GM12878 (cell line): ENCODE measurements at regions not wholly inside any gene's neighbourhood (a gene's known extent, or its start where the extent isn't known, plus 50 kb on each side); places are given as distances from the start of the nearest gene placed in this dataset.

Source experiments
- CBFB ChIP-seq: IDR thresholded peaks from 2 replicates; pipeline ENCODE4 v1.6.1; 2016; ENCODE audit warnings: antibody characterized with exemption, low read depth
- CBX3 ChIP-seq: fragments of 200-600 bp; sonication (generic); IDR thresholded peaks from 2 replicates; pipeline ENCODE4 v1.6.1; 2016; ENCODE audit warnings: low read depth, borderline replicate concordance
- CREM ChIP-seq: IDR thresholded peaks from 2 replicates; pipeline ENCODE4 v1.6.1; 2014; ENCODE audit warnings: antibody characterized with exemption, low read depth
- JUNB ChIP-seq: IDR thresholded peaks from 2 replicates; pipeline ENCODE4 v1.6.1; 2016; ENCODE audit warnings: antibody characterized with exemption, mild to moderate bottlenecking
- KLF5 ChIP-seq: fragments of 450-650 bp; IDR thresholded peaks from 2 replicates; pipeline ENCODE4 v1.6.1; 2014; ENCODE audit warnings: mild to moderate bottlenecking; ENCODE audit not compliant: partially characterized antibody
- MTA2 ChIP-seq: fragments of 450-650 bp; IDR thresholded peaks from 2 replicates; pipeline ENCODE4 v1.6.1; 2016; ENCODE audit warnings: low read depth, mild to moderate bottlenecking, moderate library complexity
- MYB ChIP-seq: fragments of 150-350 bp; IDR thresholded peaks from 2 replicates; pipeline ENCODE4 v1.6.1; 2014; ENCODE audit warnings: mild to moderate bottlenecking, low read depth, low read length, borderline replicate concordance
- MYC ChIP-seq: IDR thresholded peaks from 2 replicates; pipeline ENCODE4 v1.6.1; 2011; ENCODE audit warnings: mild to moderate bottlenecking, low read length, moderate library complexity, inconsistent platforms; ENCODE audit not compliant: insufficient read depth, insufficient replicate concordance, insufficient read length, severe bottlenecking
- NFXL1 ChIP-seq: fragments of 450-650 bp; IDR thresholded peaks from 2 replicates; pipeline ENCODE4 v1.6.1; 2017; ENCODE audit warnings: antibody characterized with exemption, mild to moderate bottlenecking, borderline replicate concordance
- NRF1 ChIP-seq: conservative IDR thresholded peaks from 2 replicates; pipeline ENCODE4 v1.6.1; 2011; ENCODE audit warnings: mild to moderate bottlenecking, low read depth, low read length, improper control_type of control experiment
- PAX5 ChIP-seq: IDR thresholded peaks from 2 replicates; pipeline ENCODE4 v1.6.1; 2011; ENCODE audit warnings: low read depth, low read length, borderline replicate concordance
- PAX8 ChIP-seq: fragments of 450-650 bp; IDR thresholded peaks from 2 replicates; pipeline ENCODE4 v1.6.1; 2017; ENCODE audit warnings: mild to moderate bottlenecking, moderate library complexity
- RAD51 ChIP-seq: fragments of 450-650 bp; IDR thresholded peaks from 2 replicates; pipeline ENCODE4 v1.6.1; 2016; ENCODE audit warnings: moderate library complexity, mild to moderate bottlenecking, inconsistent platforms
- RCOR1 ChIP-seq: conservative IDR thresholded peaks from 2 replicates; pipeline ENCODE4 v1.6.1; 2012; ENCODE audit warnings: low read depth, low read length, improper control_type of control experiment
- SMAD5 ChIP-seq: IDR thresholded peaks from 2 replicates; pipeline ENCODE4 v1.6.1; 2016; ENCODE audit warnings: antibody characterized with exemption, low read depth
- SPI1 ChIP-seq: IDR thresholded peaks from 2 replicates; pipeline ENCODE4 v1.6.1; 2011; ENCODE audit warnings: low read depth, mild to moderate bottlenecking, low read length, moderate library complexity, borderline replicate concordance; ENCODE audit not compliant: insufficient read depth
- ZBED1 ChIP-seq: IDR thresholded peaks from 2 replicates; pipeline ENCODE4 v1.6.1; 2016; ENCODE audit warnings: borderline replicate concordance
- ZNF274 ChIP-seq: IDR thresholded peaks from one replicate; pipeline ENCODE4 v1.8.0; 2011; ENCODE audit not compliant: insufficient read length, insufficient read depth
- TF ChIP-seq, protein P1 (sequence below): fragments of 450-650 bp; IDR thresholded peaks from 2 replicates; pipeline ENCODE4 v1.6.1; 2017; ENCODE audit warnings: borderline replicate concordance
- TF ChIP-seq, protein P2 (sequence below): fragments of 450-650 bp; formaldehyde crosslinking; IDR thresholded peaks from 2 replicates; pipeline ENCODE4 v1.4.0; 2020; ENCODE audit warnings: mild to moderate bottlenecking, moderate library complexity
- TF ChIP-seq, protein P3 (sequence below): fragments of 450-650 bp; IDR thresholded peaks from 2 replicates; pipeline ENCODE4 v1.6.1; 2017; ENCODE audit warnings: mild to moderate bottlenecking, moderate library complexity
- TF ChIP-seq, protein P4 (sequence below): IDR thresholded peaks from 2 replicates; pipeline ENCODE4 v1.6.1; 2011; ENCODE audit warnings: low read depth, mild to moderate bottlenecking, low read length, moderate library complexity, borderline replicate concordance; ENCODE audit errors: extremely low read depth

DNA sequence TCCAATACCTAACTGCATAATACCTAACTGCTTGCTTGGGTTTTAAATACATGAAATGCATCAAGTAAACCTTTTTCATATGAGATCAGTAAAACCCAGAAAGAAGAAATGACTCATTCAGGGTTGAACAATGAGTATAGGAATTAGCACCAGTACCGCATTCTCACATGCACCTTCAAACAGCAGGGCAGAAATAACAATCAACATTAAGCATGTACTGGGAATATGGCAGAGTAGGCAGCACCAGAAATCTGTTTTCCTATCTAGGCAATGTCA, 850.3 kb upstream of the SORCS1 start (continued):
- no peak for TF ChIP-seq ZNF274
- TF ChIP-seq, protein P1, sequence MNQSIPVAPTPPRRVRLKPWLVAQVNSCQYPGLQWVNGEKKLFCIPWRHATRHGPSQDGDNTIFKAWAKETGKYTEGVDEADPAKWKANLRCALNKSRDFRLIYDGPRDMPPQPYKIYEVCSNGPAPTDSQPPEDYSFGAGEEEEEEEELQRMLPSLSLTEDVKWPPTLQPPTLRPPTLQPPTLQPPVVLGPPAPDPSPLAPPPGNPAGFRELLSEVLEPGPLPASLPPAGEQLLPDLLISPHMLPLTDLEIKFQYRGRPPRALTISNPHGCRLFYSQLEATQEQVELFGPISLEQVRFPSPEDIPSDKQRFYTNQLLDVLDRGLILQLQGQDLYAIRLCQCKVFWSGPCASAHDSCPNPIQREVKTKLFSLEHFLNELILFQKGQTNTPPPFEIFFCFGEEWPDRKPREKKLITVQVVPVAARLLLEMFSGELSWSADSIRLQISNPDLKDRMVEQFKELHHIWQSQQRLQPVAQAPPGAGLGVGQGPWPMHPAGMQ, result peak; percentile 28; the same call in 1 of the 2 replicates
- TF ChIP-seq, protein P2, sequence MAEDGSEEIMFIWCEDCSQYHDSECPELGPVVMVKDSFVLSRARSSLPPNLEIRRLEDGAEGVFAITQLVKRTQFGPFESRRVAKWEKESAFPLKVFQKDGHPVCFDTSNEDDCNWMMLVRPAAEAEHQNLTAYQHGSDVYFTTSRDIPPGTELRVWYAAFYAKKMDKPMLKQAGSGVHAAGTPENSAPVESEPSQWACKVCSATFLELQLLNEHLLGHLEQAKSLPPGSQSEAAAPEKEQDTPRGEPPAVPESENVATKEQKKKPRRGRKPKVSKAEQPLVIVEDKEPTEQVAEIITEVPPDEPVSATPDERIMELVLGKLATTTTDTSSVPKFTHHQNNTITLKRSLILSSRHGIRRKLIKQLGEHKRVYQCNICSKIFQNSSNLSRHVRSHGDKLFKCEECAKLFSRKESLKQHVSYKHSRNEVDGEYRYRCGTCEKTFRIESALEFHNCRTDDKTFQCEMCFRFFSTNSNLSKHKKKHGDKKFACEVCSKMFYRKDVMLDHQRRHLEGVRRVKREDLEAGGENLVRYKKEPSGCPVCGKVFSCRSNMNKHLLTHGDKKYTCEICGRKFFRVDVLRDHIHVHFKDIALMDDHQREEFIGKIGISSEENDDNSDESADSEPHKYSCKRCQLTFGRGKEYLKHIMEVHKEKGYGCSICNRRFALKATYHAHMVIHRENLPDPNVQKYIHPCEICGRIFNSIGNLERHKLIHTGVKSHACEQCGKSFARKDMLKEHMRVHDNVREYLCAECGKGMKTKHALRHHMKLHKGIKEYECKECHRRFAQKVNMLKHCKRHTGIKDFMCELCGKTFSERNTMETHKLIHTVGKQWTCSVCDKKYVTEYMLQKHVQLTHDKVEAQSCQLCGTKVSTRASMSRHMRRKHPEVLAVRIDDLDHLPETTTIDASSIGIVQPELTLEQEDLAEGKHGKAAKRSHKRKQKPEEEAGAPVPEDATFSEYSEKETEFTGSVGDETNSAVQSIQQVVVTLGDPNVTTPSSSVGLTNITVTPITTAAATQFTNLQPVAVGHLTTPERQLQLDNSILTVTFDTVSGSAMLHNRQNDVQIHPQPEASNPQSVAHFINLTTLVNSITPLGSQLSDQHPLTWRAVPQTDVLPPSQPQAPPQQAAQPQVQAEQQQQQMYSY (CRISPR knock-in tag), result no peak
- peak; percentile 17; the same call in 1 of the 2 replicates for TF ChIP-seq SPI1
- TF ChIP-seq MYB, result no peak
- TF ChIP-seq CBFB, result no peak
- 0 out of 2 replicates have a peak, but pooled peaks have one; percentile 58 for TF ChIP-seq PAX5
- no peak for TF ChIP-seq NRF1
- peak; percentile 97 for TF ChIP-seq MTA2
- no peak for TF ChIP-seq KLF5
- peak; percentile 48; the same call in 1 of the 2 replicates for TF ChIP-seq ZBED1
- TF ChIP-seq NFXL1, result no peak
- peak; percentile 97 for TF ChIP-seq JUNB
- peak; percentile 79; the same call in 1 of the 2 replicates for TF ChIP-seq CREM
- TF ChIP-seq, protein P3, sequence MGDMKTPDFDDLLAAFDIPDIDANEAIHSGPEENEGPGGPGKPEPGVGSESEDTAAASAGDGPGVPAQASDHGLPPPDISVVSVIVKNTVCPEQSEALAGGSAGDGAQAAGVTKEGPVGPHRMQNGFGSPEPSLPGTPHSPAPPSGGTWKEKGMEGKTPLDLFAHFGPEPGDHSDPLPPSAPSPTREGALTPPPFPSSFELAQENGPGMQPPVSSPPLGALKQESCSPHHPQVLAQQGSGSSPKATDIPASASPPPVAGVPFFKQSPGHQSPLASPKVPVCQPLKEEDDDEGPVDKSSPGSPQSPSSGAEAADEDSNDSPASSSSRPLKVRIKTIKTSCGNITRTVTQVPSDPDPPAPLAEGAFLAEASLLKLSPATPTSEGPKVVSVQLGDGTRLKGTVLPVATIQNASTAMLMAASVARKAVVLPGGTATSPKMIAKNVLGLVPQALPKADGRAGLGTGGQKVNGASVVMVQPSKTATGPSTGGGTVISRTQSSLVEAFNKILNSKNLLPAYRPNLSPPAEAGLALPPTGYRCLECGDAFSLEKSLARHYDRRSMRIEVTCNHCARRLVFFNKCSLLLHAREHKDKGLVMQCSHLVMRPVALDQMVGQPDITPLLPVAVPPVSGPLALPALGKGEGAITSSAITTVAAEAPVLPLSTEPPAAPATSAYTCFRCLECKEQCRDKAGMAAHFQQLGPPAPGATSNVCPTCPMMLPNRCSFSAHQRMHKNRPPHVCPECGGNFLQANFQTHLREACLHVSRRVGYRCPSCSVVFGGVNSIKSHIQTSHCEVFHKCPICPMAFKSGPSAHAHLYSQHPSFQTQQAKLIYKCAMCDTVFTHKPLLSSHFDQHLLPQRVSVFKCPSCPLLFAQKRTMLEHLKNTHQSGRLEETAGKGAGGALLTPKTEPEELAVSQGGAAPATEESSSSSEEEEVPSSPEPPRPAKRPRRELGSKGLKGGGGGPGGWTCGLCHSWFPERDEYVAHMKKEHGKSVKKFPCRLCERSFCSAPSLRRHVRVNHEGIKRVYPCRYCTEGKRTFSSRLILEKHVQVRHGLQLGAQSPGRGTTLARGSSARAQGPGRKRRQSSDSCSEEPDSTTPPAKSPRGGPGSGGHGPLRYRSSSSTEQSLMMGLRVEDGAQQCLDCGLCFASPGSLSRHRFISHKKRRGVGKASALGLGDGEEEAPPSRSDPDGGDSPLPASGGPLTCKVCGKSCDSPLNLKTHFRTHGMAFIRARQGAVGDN, result 0 out of 2 replicates have a peak, but pooled peaks have one; percentile 10
- TF ChIP-seq MYC, result no peak
- TF ChIP-seq PAX8, result no peak
- TF ChIP-seq CBX3, result no peak
- TF ChIP-seq RAD51, result no peak
- TF ChIP-seq SMAD5, result no peak
- no peak for TF ChIP-seq RCOR1
- TF ChIP-seq, protein P4, sequence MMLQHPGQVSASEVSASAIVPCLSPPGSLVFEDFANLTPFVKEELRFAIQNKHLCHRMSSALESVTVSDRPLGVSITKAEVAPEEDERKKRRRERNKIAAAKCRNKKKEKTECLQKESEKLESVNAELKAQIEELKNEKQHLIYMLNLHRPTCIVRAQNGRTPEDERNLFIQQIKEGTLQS, result no peak
